CD4-positive, alpha-beta memory T cell (primary cell): ENCODE measurements at regions not wholly inside any gene's neighbourhood (a gene's known extent, or its start where the extent isn't known, plus 50 kb on each side); places are given as distances from the start of the nearest gene placed in this dataset.
"Not testable (repeated sequence)": the region's sequence is repeated elsewhere in the genome, so short reads cannot be mapped to it uniquely, and the experiment has no call there.

ENCODE experiments used
- CTCF ChIA-PET: fragments of 350-600 bp; sonication (Branson Sonifier 250); formaldehyde crosslinking; loops from one replicate; lab custom pipeline; 2021; ENCODE audit warnings: inconsistent platforms; ENCODE audit not compliant: partially characterized antibody; lab: Charles Lee
- POLR2A ChIA-PET: fragments of 350-600 bp; sonication (Branson Sonifier 250); formaldehyde crosslinking; loops from one replicate; lab custom pipeline; 2021; ENCODE audit not compliant: partially characterized antibody; lab: Charles Lee
- DNase-seq, 5 donors: peaks; one replicate each; pipeline versions ENCODE4 v3.0.0 to v3.0.0-alpha.2; 2020 to 2022; ENCODE audit warnings: mixed read lengths in 1 of 5
- H3K27ac ChIP-seq: one replicate; pipeline ENCODE4 v1.7.0; 2013; ENCODE audit warnings: low read depth, low read length
- H3K27me3 ChIP-seq: 2 replicates; pipeline ENCODE4 v1.7.0; 2013; ENCODE audit warnings: mild to moderate bottlenecking, low read length, moderate library complexity; ENCODE audit not compliant: insufficient read depth
- H3K36me3 ChIP-seq: 2 replicates; pipeline ENCODE4 v1.7.0; 2013; ENCODE audit warnings: mild to moderate bottlenecking, low read length, moderate library complexity; ENCODE audit not compliant: insufficient read depth
- H3K4me1 ChIP-seq: 2 replicates; pipeline ENCODE4 v1.7.0; 2013; ENCODE audit warnings: mild to moderate bottlenecking, low read length, moderate library complexity; ENCODE audit not compliant: insufficient read depth
- H3K4me3 ChIP-seq, 2 donors: one replicate each; pipeline ENCODE4 v1.7.0; 2013; ENCODE audit warnings: low read length in 2 of 2, mild to moderate bottlenecking in 1 of 2
- H3K9me3 ChIP-seq, 2 donors: one replicate each; pipeline ENCODE4 v1.7.0; 2013; ENCODE audit warnings: low read length in 2 of 2, control low read depth in 1 of 2; ENCODE audit not compliant: control insufficient read depth in 1 of 2
- H3K27ac Mint-ChIP-seq, 7 donors: one replicate each; pipeline ENCODE4 v1.8.0; 2020 to 2021; ENCODE audit warnings: mixed read lengths in 7 of 7, mild to moderate bottlenecking in 6 of 7, inconsistent platforms in 3 of 7, moderate library complexity in 3 of 7
- H3K27me3 Mint-ChIP-seq, 2 donors: one replicate each; pipeline ENCODE4 v1.8.0; 2020 to 2021; ENCODE audit warnings: mixed read lengths in 2 of 2
- H3K36me3 Mint-ChIP-seq, 2 donors: one replicate each; pipeline ENCODE4 v1.8.0; 2020 to 2021; ENCODE audit warnings: mixed read lengths in 2 of 2, inconsistent platforms in 1 of 2, mild to moderate bottlenecking in 1 of 2
- H3K4me1 Mint-ChIP-seq, 4 donors: one replicate each; pipeline ENCODE4 v1.8.0; 2020 to 2021; ENCODE audit warnings: mixed read lengths in 4 of 4, mild to moderate bottlenecking in 1 of 4
- H3K4me3 Mint-ChIP-seq, 8 donors: one replicate each; pipeline ENCODE4 v1.8.0; 2020 to 2021; ENCODE audit warnings: mixed read lengths in 8 of 8, mild to moderate bottlenecking in 7 of 8, moderate library complexity in 6 of 8, inconsistent platforms in 3 of 8
- H3K9me3 Mint-ChIP-seq, 8 donors: one replicate each; pipeline ENCODE4 v1.8.0; 2020 to 2021; ENCODE audit warnings: mixed read lengths in 8 of 8, mild to moderate bottlenecking in 5 of 8, inconsistent platforms in 3 of 8, moderate library complexity in 1 of 8
- intact Hi-C: fragments of 100-400 bp; cut with micrococcal nuclease; formaldehyde crosslinking; loops from one replicate; pipeline ENCODE4 v1.15.1; 2023

GRCh38 chr16:21517263-21517662, 82.1 kb upstream of the METTL9 start:
- H3K9me3 Mint-ChIP-seq, DNase-seq, intact Hi-C loops, H3K27me3 Mint-ChIP-seq, H3K36me3 ChIP-seq, H3K27ac ChIP-seq, H3K27me3 ChIP-seq, H3K9me3 ChIP-seq, POLR2A ChIA-PET, H3K4me3 ChIP-seq, CTCF ChIA-PET: not testable (repeated sequence)
- H3K4me3 Mint-ChIP-seq: peak overlapping the region; percentile 64 to 98 (median 75)
- peaks cover 27% of the 10 kb centered on the region for H3K4me1 ChIP-seq
- peaks cover 14 to 62% (median 38%) of the 10 kb centered on the region in 4 donors for H3K4me1 Mint-ChIP-seq
- peak overlapping the region; percentile 50 to 99 (median 80) for H3K27ac Mint-ChIP-seq
- H3K36me3 Mint-ChIP-seq: peaks cover 0 to 28% of the 10 kb centered on the region in 2 donors

- peak overlapping the region; percentile 88 to 98 (median 96) for H3K4me3 Mint-ChIP-seq
- H3K9me3 ChIP-seq, H3K27me3 Mint-ChIP-seq, H3K4me1 ChIP-seq, H3K36me3 ChIP-seq, H3K9me3 Mint-ChIP-seq, H3K27me3 ChIP-seq: not testable (repeated sequence)
- Histone ChIP-seq H3K27ac (peak overlapping the region; percentile 90), H3K4me3 (peak overlapping the region; percentile 57 to 68)
- peak overlapping the region; percentile 95 to 99 (median 99) for H3K27ac Mint-ChIP-seq
- ChIA-PET POLR2A (interaction anchor here (0.7 to 2.6 kb wide), 12 partner anchors 9 to 778 kb away, joined by 3 to 15 read pairs (median 6); partner anchors contain the start of gene METTL9), CTCF (interaction anchor here (1.1 to 1.5 kb wide), 2 partner anchors 10 to 138 kb away, joined by 4 read pairs; no protein-coding TSS in a partner anchor)
- H3K4me1 Mint-ChIP-seq: peaks cover 10 to 42% (median 28%) of the 10 kb centered on the region in 4 donors
- peak in 4 of 5 donors; percentile 23 to 73 (median 42) for DNase-seq
- intact Hi-C loops: loop anchor here (1.0 kb wide), 1 partner anchor 36 kb away; no protein-coding TSS in a partner anchor
- peaks cover 0 to 24% of the 10 kb centered on the region in 2 donors for H3K36me3 Mint-ChIP-seq
Observed at GRCh38 chr16:21519361-21520133, 79.8 kb upstream of the METTL9 start.

- not testable (repeated sequence) for H3K27me3 Mint-ChIP-seq, H3K9me3 Mint-ChIP-seq, H3K9me3 ChIP-seq, H3K4me1 ChIP-seq, H3K36me3 ChIP-seq, H3K27me3 ChIP-seq
- Histone ChIP-seq H3K4me3 (peak overlapping the region in 1 of 2 donors; percentile 68), H3K27ac (peak overlapping the region; percentile 90)
- H3K27ac Mint-ChIP-seq: peak overlapping the region; percentile 95 to 99 (median 99)
- H3K36me3 Mint-ChIP-seq: peaks cover 0 to 21% of the 10 kb centered on the region in 2 donors
- ChIA-PET POLR2A (interaction anchor here (0.6 to 2.6 kb wide), 12 partner anchors 10 to 803 kb away, joined by 3 to 15 read pairs (median 6); partner anchors contain the start of gene METTL9), CTCF (interaction anchor here (1.5 kb wide), 1 partner anchor 11 kb away, joined by 4 read pairs; no protein-coding TSS in a partner anchor)
- H3K4me3 Mint-ChIP-seq: peak overlapping the region; percentile 88 to 98 (median 96)
- peak; percentile 96 to 99 (median 98) for DNase-seq
- H3K4me1 Mint-ChIP-seq: peaks cover 10 to 34% (median 24%) of the 10 kb centered on the region in 4 donors
- intact Hi-C loops: loop anchor here (1.0 kb wide), 1 partner anchor 35 kb away; no protein-coding TSS in a partner anchor
Observed at GRCh38 chr16:21520134-21521047, 79.0 kb upstream of the METTL9 start.

GRCh38 chr16:21521048-21521389, 78.4 kb upstream of the METTL9 start:
- H3K27ac ChIP-seq, H3K27me3 Mint-ChIP-seq, DNase-seq, H3K4me3 ChIP-seq, H3K36me3 ChIP-seq, H3K27me3 ChIP-seq, intact Hi-C loops, H3K9me3 Mint-ChIP-seq, CTCF ChIA-PET, H3K4me1 ChIP-seq, H3K9me3 ChIP-seq: not testable (repeated sequence)
- H3K36me3 Mint-ChIP-seq: peaks cover 0 to 16% of the 10 kb centered on the region in 2 donors
- peak overlapping the region in 4 of 8 donors; percentile 28 to 62 (median 54) for H3K4me3 Mint-ChIP-seq
- peaks cover 7 to 28% (median 19%) of the 10 kb centered on the region in 4 donors for H3K4me1 Mint-ChIP-seq
- peak overlapping the region in 5 of 7 donors; percentile 25 to 84 (median 57) for H3K27ac Mint-ChIP-seq
- POLR2A ChIA-PET: interaction anchor here (1.0 to 2.6 kb wide), 2 partner anchors 14 to 780 kb away, joined by 3 to 15 read pairs; no protein-coding TSS in a partner anchor

- H3K4me1 ChIP-seq, H3K4me3 ChIP-seq, H3K9me3 ChIP-seq, H3K27me3 Mint-ChIP-seq, CTCF ChIA-PET, H3K27ac ChIP-seq, H3K9me3 Mint-ChIP-seq, POLR2A ChIA-PET, H3K36me3 ChIP-seq, intact Hi-C loops, H3K27me3 ChIP-seq, DNase-seq: not testable (repeated sequence)
- Mint-ChIP-seq H3K4me1 (peaks cover 6 to 25% (median 15%) of the 10 kb centered on the region in 4 donors), H3K27ac (peak overlapping the region in 6 of 7 donors; percentile 30 to 70 (median 48)), H3K4me3 (peak overlapping the region in 6 of 8 donors; percentile 15 to 62 (median 43)), H3K36me3 (peaks cover 0 to 15% of the 10 kb centered on the region in 2 donors)
Observed at GRCh38 chr16:21521390-21522143, 77.8 kb upstream of the METTL9 start.

- H3K9me3 Mint-ChIP-seq, H3K27me3 ChIP-seq, H3K4me3 ChIP-seq, CTCF ChIA-PET, POLR2A ChIA-PET, H3K4me1 ChIP-seq, H3K9me3 ChIP-seq, H3K36me3 ChIP-seq, DNase-seq, H3K27me3 Mint-ChIP-seq, H3K27ac ChIP-seq, intact Hi-C loops: not testable (repeated sequence)
- Mint-ChIP-seq H3K4me1 (peaks cover 6 to 24% (median 10%) of the 10 kb centered on the region in 4 donors), H3K4me3 (peak overlapping the region in 2 of 8 donors; percentile 21 to 40), H3K36me3 (peaks cover 0 to 13% of the 10 kb centered on the region in 2 donors), H3K27ac (peak overlapping the region in 2 of 7 donors; percentile 12 to 31)
Observed at GRCh38 chr16:21522846-21523245, 76.5 kb upstream of the METTL9 start.
